ENCODE measurements at regions not wholly inside any gene's neighbourhood (a gene's known extent, or its start where the extent isn't known, plus 50 kb on each side); places are given as distances from the start of the nearest gene placed in this dataset.

GRCh38 chr3:107432013-107432515 is 54.8 kb downstream of the CCDC54 start:
- TF ChIP-seq POLR2AphosphoS5 (IDR thresholded peaks at IDR 0.05; ENCODE audit: low read depth, low read length) (no peak), POLR2A (IDR thresholded peaks at IDR 0.05; ENCODE audit: low read depth, low read length) (no peak), TAF1 (IDR thresholded peaks at IDR 0.05; ENCODE audit: borderline replicate concordance, low read depth, low read length) (no peak)

All from GM12892 (cell line).